ENCODE measurements at regions not wholly inside any gene's neighbourhood (a gene's known extent, or its start where the extent isn't known, plus 50 kb on each side); places are given as distances from the start of the nearest gene placed in this dataset.

DNA sequence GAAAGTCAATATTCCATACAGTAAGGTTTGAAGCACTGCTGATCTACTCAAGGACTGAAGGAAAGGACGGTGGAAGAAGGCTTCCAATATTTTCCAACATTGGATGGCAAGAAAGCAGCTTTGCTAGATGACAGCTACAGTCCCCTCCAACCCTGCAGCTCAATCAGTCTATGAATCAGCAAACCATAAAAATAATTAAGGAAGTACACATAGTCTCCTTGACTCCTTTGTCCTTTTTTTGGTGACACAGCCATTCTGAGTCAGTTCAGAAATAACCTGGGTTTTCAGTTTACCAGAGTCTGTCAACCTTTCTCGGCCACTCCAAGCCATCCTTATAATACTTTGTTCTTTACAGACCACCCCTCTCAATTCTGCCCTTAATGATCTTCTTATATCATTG, 232.5 kb downstream of the IBTK start:
- DNase-seq (ENCODE audit: low spot score): no peak

DNA sequence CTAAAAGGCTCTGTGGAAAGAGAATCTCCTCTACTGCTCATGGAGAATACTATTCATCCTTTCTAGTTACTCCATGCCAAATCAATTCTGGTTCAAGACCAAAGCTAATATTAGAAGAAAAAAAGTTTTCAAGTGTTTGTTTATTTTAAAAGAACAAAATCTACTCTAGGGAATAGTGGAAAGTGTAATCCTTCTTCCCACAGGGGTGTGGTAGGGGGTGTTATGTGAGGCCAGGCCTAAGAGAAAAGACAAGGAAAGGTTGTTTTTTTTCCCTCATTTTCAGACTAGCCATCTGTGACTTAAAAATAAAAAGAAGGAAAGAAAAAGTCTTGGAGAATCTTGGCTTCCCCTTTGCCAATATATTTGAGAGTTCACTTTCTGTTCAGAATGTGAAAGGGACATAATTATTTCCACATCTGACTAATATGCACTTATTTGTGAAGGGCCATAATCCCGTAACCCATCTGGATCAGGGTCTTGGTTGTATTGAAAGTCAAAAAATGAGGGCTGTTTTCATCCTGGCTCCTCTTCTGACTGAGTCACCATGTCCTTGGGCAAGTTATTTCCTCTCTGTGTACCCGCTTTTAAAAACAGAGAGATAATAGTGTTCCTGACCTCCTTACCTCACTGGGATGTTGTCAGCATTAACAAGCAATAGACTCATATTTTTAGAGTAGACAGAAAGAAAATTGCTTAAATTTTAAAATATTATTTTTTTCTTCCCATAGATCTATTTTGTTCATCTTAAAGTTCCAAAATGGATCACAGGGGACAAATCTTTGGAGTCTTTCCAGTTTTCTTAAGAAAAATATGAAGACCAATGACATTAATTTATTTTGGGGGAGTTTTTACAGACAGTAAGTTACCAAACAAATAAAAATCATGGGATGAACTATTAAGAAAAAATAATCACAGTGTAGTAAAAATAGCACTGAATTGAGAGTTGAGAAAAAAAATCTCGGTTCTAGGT, 233.7 kb downstream of the IBTK start:
- DNase-seq (ENCODE audit: low spot score): no peak

DNA sequence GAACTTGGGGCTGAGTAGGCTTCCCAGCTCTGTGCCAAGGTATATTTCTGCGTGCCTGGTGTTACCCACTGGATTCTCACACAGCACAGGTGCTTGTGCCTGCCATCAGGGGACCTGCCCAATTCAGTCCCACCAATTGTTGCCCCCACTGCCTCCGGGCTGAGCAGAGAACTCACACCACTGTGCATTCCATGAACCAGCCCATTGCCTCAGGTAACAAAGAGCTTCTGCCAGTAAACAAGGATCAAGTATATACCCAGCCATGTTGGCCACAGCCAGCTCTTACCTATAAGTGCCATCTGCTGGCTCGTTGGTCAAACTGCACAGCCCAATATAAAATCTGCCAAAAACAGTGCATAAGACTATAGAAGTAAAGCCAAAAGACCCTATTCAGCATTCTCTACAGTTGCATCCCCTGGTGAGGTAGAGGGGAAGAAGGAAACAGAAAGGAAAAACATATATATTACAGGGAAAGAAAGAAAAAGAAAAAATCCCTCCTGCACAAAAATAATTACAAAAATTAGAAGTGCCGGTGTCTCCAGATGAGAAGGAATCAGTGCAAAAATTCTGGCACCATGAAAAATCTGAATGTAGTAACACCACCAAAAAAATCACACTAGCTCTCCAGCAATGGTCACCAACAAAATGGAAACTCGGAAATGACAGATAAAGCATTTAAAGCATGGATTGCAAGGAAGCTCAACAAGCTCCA, 241.4 kb downstream of the IBTK start:
- peak; percentile 44 for DNase-seq (ENCODE audit: low spot score)

DNA sequence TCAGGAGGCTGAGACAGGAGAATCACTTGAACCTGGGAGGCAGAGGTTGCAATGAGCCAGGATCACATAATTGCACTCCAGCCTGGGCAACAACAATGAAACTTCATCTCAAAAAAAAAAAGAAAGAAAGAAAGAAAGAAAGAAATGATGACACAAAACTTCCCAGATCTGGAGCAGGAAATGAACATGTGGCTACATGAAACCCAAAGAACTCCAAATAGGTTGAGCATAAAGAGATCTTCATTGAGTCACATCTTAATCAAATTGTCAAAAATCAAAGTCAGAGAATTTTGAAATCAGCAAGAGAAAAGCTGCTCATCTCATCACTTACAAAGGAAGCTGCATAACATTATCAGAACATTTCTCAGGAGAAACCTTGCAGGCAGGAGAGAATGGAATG, 247.0 kb downstream of the IBTK start:
- DNase-seq (ENCODE audit: low spot score): no peak

DNA sequence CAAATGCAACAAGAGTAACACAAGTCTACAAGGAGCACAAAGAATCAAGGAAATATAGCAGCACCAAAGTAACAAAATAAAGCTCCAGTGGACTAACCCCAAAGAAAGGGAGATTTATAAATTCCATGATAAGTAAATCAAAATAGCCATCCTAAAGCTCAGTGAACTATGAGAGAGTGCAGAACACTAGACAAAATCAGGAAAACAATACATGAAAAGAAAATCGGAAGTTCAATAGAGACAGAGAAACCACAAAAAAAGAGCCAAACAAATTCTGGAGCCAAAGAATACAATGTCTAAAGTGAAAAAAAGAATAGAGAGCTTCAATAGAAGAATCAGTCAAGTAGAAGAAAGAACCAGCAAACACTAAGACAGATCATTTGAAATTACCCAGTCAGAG, 247.3 kb upstream of the TENT5A start:
- no peak for DNase-seq (ENCODE audit: low spot score)

DNA sequence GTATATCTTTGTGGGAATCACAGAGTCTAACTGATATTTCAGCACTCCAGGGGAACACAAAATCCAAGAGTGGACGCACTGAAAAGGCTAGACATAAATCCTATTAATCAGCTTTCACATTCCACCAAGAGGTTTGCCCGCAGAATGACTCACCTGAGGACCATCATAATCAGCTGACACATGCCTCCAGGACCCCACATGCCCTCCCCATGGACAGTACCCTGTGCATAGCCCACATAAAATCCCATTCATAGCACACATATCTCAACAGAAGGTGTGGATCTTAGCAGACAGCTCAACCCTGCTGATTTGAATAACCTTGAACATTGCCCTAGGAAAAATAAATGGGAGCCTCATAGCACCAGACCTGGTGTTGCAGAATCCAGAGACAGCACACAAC, 246.8 kb upstream of the TENT5A start:
- no peak for DNase-seq (ENCODE audit: low spot score)

DNA sequence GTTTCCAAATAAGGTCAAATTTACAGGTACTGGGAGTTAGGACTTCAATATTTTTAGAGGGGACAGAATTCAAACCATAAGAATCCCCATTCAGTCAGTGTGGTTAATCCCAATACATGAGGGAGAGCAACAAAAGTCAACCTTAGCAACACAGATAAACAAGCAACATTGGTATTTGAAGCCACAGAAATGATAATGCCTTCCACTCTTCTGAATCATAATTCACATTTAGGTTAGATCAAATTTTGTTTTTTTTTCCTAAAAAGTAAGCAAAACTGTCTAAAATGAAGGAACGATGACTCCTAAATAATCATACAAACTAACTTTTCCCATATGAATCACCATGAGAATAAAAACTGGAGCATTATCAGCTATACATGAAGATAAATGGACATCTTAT, 246.0 kb upstream of the TENT5A start:
- DNase-seq (ENCODE audit: low spot score): no peak

DNA sequence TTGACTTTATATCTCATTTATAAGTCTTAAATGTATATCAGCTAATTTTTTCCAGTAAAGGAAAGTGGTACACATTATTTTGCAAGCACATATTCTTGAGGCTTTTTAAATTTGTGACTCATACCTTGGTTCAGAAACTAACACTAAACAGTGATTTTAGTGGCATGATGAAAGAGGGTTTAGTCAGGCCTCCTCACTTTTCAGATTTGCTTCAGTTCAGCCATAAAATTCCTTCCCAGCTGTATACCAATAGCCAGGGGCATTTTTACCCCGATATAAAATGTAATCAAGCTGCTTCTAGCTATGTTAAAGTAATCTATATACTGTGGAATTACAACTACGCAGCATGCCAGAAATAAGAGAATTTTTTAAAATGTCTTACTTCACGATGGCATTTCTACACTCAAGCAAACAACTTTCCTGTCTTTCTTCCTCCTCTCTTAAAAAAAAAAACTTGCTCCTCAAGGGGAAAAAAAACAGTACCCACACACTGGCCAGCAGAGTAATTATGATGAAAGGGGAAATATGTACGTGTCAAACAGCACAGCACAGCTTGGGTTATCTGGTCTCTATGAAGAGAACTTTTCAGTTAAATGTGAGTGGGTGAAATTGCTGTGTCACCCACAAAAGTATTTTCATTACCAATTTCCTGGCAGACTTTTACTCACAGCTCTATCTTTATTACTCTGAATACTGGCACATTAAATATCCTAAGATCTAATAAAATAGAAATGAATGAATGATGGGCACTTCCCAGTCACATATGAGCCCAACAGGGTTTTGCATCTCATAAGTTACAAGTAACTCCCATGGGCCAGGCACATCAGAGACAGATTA, 244.8 kb upstream of the TENT5A start:
- no peak for DNase-seq (ENCODE audit: low spot score)

DNA sequence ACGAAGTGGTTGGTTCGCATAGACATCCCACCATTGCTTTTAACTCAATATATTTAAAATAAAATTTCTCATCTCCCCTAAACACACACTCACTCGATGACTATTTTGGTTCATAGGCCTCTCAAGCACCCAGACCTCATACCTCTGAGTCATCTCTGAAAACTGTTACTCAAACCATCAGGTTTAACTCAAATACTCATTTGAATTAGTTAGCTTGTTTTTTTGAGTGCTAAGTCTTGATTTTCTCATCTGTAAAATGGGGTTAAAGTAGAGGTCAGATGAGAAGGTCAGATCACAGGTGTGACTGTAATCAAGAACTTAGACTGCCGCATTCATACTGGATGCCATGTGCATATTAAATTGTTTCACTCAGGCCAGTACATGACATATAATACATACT, 243.9 kb upstream of the TENT5A start:
- no peak for DNase-seq (ENCODE audit: low spot score)

DNA sequence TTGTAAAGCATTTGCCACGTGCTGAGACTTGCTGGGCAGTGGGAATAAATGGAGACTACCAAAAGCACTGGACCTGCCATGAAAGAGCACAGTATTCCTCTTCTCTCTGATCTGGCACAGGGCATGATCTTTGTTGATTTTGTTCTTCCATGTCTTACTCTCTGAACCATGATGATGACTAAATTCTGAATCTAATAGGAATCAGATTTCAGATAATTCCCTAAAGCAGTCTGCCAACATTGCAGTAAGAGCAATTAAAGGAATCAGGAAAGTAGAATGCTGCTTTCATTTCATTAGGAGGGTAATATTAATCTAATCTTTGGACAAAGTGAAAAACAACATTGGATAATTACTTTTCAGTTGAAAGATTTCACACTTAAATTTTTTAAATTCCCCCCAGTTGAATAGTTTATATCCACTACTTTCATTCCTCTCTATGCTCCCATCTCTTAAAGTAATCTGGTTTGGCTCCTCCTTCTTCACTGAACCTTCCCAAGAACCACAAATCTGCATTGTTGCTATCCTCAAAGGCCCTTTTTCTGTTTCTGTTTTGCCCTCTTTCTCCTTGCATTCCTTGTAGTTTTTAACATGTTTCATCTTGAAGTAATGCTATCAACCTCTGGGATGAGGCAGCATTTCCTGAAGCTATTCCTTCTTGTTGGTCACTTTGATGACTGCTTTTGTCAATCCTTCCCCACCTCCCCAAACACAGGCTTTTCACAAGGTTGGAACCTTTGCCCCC, 243.2 kb upstream of the TENT5A start:
- DNase-seq (ENCODE audit: low spot score): no peak

DNA sequence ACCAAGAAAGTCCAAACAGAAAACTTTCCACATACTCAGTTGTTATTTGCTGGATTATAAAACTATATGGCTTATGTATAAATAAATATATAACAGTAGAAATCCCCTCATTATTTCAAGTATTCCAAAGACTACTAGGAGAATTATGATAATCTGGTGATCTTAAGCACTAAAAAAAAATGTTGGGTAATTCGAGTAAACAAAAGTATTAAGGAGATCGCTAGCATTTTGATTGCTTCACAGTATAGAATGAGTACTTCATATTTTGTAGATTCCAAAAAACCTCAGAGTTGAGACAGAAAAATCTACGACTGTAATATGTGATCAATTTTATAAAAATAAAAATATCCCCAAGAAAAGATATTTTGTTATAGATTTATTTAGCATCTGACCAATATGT, 236.4 kb upstream of the TENT5A start:
- DNase-seq (ENCODE audit: low spot score): no peak

DNA sequence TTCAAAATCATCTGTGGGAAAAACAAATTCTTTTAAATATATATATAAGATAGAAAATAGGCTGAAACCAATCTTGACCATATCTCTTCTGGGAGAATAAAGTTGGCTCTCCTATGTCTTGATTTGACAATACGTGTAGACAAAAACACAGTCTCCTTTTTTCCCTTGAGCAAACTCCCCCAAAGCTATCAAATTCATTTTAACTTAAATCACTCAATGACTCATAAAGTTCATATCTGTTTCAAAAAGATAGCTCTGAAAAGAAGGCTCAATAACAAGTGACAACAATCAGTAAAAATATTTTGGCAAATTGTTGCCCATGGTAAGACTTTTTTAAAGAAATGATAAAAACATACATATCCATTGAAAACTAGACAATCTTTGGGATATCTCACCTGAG, 236.0 kb upstream of the TENT5A start:
- DNase-seq (ENCODE audit: low spot score): no peak

DNA sequence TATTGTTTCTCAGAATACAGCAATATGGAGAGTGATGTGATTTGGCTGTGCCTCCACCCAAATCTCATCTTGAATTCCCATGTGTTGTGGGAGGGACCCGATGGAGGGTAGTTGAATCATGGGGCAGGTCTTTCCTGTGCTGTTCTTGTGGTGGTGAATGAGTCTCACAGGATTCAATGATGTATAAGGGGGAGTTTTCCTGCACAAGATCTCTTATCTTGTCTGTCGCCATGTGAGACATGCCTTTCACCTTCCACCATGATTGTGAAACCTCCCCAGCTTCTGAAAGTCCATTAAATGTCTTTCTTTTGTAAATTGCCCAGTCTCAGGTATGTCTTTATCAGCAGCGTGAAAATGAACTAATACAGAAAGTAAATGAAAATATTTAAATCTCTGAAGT, 234.8 kb upstream of the TENT5A start:
- DNase-seq (ENCODE audit: low spot score): no peak

DNA sequence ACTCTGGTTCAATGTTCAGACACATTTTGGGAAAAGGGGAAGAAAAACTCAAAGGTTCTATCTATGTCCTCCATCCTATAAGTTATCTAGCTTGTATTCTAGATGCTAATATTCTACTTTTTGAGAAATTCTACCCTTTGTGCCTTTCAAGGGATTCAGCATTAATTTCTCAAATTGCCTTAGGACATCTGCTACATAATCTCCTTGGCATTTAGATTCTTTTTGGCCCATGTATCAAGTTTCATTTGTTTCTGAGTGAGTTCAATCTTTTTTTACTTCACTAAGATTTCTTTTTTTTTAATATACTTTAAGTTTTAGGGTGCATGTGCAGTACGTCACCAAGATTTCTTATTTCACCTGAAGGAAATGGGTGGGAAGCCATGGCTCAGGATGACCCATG, 232.7 kb upstream of the TENT5A start:
- no peak for DNase-seq (ENCODE audit: low spot score)

DNA sequence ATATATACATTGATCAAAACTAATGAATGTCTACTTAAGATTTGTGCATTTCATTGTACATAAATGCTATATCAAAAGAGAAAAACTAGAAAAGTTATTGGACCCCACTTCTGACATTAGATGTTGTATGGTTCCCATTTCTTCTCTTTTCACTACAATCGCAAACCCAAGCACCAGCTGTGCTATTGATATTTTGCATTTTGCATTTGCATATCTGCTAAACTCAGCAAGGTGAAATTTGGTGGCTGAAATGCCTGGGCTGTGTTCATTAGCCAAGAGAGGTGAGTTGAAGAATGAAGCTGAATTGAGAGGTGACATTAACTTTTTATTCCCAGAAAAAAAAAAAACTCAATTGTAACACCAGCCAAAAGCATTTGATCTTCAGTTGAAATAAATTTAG, 232.1 kb upstream of the TENT5A start:
- DNase-seq (ENCODE audit: low spot score): peak; percentile 5

DNA sequence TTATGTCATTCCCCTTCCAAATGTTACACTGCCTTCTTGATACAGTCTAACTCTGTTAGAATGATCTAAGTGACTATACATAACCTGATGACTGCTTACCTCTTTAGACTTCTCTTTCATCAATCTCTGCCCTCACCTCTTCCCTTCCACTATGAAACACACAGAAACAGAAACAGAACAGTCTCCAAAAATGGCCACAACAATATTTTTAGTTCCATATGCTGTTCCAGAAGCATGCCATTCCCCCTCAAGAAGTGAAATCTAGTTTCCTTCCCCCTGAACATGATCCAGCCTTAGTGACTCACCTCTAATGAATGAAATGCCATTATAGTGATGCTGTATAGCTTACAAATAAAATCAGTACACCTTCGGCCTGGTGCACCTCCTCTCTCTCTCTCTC, 229.3 kb upstream of the TENT5A start:
- DNase-seq (ENCODE audit: low spot score): no peak

DNA sequence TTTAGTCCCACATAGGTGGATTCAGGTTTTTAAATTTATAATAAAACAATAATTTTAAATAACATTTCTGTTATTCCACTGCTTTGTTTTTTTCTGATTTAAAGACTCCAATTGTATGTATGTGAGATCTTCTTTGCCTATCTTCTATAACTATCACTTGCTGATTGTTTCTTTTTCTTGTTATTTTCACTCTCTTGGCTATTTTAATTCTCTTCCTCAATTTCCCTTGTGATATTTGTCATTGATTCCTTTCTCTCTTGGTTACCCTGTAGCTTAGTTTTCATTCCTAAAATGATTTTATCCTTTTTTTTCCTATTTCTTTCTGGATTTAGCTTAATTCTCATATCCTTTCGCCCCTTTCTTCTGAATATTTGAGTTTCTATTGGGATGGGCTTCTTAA, 227.3 kb upstream of the TENT5A start:
- DNase-seq (ENCODE audit: low spot score): no peak

DNA sequence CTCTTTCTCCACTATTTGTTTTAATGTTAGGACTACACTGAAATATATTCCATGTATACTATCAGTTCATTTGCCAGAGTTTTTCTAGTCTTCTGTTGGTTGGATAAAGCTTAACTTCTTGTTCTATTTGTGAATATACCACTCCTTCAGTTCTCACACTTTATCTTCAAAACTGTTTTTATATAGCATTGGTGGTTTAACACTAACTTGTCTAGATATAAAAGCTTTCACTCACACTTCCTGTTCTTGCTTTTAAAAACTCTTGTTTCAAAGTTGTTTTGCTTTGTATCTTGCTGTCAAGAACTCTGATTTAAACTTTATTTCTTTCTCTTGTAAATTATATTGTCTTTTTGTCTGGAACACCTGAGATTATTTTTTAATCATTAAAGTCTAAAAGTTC, 226.8 kb upstream of the TENT5A start:
- DNase-seq (ENCODE audit: low spot score): no peak

DNA sequence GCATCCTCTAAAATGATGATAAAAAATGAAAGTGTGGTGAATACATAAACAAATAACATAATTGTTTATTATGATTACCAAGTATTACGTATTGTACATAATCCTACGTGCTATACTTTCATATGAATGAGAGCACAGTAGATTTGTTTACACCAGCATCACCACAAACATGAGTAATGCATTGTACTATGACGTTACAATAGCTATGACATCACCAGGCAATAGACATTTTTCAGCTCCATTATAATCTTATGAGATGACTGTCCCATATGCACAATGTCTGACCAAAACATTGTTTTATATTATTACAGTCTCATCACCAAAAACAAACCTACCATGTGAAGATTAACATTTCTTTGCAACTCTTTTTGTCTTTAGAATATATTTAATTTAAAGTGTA, 225.7 kb upstream of the TENT5A start:
- DNase-seq (ENCODE audit: low spot score): no peak

DNA sequence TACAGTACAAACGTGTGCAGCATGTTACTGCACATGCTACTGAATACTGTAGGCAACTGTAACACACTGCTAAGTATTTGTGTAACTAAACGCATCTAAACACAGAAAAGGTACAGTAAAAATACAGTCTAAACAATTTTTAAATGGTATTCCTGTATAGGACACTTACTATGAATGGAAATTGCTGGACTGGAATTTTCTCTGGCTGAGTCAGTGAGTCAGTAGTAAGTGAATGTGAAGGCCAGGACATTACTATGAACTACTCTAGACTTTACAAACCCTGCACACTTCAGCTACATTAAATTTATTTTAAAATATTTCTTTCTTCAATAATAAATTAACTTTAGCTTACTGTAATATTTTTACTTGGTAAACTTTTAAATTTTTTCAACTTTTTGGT, 225.0 kb upstream of the TENT5A start:
- DNase-seq (ENCODE audit: low spot score): no peak

DNA sequence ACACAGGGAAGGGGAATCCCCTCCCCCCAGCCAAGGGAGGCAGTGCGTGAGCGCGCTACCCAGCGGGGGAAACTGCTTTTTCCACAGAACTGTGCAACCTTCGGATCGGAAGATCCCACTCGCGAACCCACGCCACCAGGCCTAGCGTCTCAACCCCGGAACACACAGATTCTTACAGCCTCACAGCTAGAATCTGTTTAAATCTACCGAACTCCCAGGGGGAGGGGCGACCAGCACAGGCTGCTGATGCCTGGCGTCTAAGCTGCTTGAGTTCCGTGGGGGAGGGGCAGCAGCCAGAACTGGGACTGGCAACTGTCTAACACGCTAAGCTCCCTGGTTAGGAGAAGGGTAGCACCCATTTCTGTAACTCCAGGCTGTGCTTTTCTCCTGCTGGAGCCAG, 217.3 kb upstream of the TENT5A start:
- DNase-seq (ENCODE audit: low spot score): no peak

DNA sequence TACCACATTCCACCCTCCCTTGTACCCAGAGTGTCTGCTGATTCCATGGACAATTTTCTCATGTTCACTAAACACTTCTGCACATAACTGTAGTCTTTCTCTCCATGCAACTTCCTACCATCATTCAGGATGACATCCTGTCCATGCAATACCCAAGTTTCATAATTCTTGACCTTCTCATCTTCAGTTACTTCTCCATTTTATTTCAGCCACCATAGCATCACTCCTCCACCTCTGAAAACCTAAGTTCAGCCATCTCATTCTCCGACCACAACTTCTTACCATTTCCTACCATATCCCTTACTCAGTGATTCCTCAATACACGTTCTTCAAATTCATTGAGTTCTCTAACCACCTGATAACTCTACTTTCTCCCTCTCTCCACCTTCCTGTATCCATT, 216.5 kb upstream of the TENT5A start:
- DNase-seq (ENCODE audit: low spot score): no peak

Data from NAMALWA (cell line).